Stimulated activated CD4-positive, alpha-beta T cell treated with anti-CD3 and anti-CD28 coated beads, TNF-alpha, amount 100 ng/mL, for 4 hours (primary cell): ENCODE measurements at regions not wholly inside any gene's neighbourhood (a gene's known extent, or its start where the extent isn't known, plus 50 kb on each side); places are given as distances from the start of the nearest gene placed in this dataset.

ENCODE experiments used
- DNase-seq, 3 experiments: peaks; one replicate each; pipeline ENCODE4 v3.0.0-alpha.2; 2020; ENCODE audit warnings: low read depth in 3 of 3

- no peak for DNase-seq
Measured at GRCh38 chr18:41135146-41135545, 819.9 kb upstream of the PIK3C3 start.

GRCh38 chr18:41134426-41134825, 820.6 kb upstream of the PIK3C3 start:
- DNase-seq: no peak

- DNase-seq: no peak
Measured at GRCh38 chr18:41131050-41131449, 824.0 kb upstream of the PIK3C3 start.

- DNase-seq: no peak
Measured at GRCh38 chr18:41128545-41128944, 826.5 kb upstream of the PIK3C3 start.

- DNase-seq: no peak
Measured at GRCh38 chr18:41128126-41128525, 826.9 kb upstream of the PIK3C3 start.

GRCh38 chr18:41126541-41127235, 828.3 kb upstream of the PIK3C3 start:
- no peak for DNase-seq

GRCh38 chr18:41121116-41121826, 833.8 kb upstream of the PIK3C3 start:
- no peak for DNase-seq

- no peak for DNase-seq
Measured at GRCh38 chr18:41119031-41119430, 836.0 kb upstream of the PIK3C3 start.

GRCh38 chr18:41113885-41114482, 841.0 kb upstream of the PIK3C3 start:
- no peak for DNase-seq

GRCh38 chr18:41099451-41099850, 855.6 kb upstream of the PIK3C3 start:
- no peak for DNase-seq

- no peak for DNase-seq
Measured at GRCh38 chr18:41096504-41096903, 858.5 kb upstream of the PIK3C3 start.

GRCh38 chr18:41077076-41077475, 878.0 kb upstream of the PIK3C3 start:
- no peak for DNase-seq

GRCh38 chr18:41075212-41075611, 879.8 kb upstream of the PIK3C3 start:
- DNase-seq: no peak

- no peak for DNase-seq
Measured at GRCh38 chr18:41073372-41073954, 881.6 kb upstream of the PIK3C3 start.

- no peak for DNase-seq
Measured at GRCh38 chr18:41072946-41073345, 882.1 kb upstream of the PIK3C3 start.

GRCh38 chr18:41071826-41072225, 883.2 kb upstream of the PIK3C3 start:
- DNase-seq: no peak

- DNase-seq: no peak
Measured at GRCh38 chr18:41069167-41069566, 885.9 kb upstream of the PIK3C3 start.

GRCh38 chr18:41064916-41065315, 890.1 kb upstream of the PIK3C3 start:
- DNase-seq: no peak

GRCh38 chr18:41060967-41061366, 894.1 kb upstream of the PIK3C3 start:
- DNase-seq: no peak

- no peak for DNase-seq
Measured at GRCh38 chr18:41059126-41059415, 896.0 kb upstream of the PIK3C3 start.

GRCh38 chr18:41058351-41059125, 896.5 kb upstream of the PIK3C3 start:
- DNase-seq: no peak

- DNase-seq: no peak
Measured at GRCh38 chr18:41052625-41053024, 902.4 kb upstream of the PIK3C3 start.
